ENCODE measurements at regions not wholly inside any gene's neighbourhood (a gene's known extent, or its start where the extent isn't known, plus 50 kb on each side); places are given as distances from the start of the nearest gene placed in this dataset.
A peak's percentile ranks its signal among the peaks of the same experiment; 100 is the strongest.
"Not testable (repeated sequence)": the region's sequence is repeated elsewhere in the genome, so short reads cannot be mapped to it uniquely, and the experiment has no call there.

- Histone ChIP-seq H3K4me3 (ENCODE audit: low read depth, low read length) (no peak overlapping the region), H3K9me3 (ENCODE audit: control insufficient read depth, insufficient read depth, low read length) (no peaks in the 10 kb centered on the region), H3K9ac (ENCODE audit: low read depth, low read length) (no peak overlapping the region), H3K4me1 (ENCODE audit: control insufficient read depth, insufficient read depth, low read length) (peaks cover 7% of the 10 kb centered on the region; the same call in 1 of the 2 replicates), H3K36me3 (ENCODE audit: control insufficient read depth, insufficient read depth, low read length) (no peaks in the 10 kb centered on the region), H3K27ac (ENCODE audit: low read depth, low read length) (no peak overlapping the region), H3K27me3 (ENCODE audit: control insufficient read depth, insufficient read depth, low read length) (no peaks in the 10 kb centered on the region)
Measured at GRCh38 chr2:241961454-241961853, 91.9 kb downstream of the RTP5 start.

GRCh38 chr2:241964133-241964532 lies 94.6 kb downstream of the RTP5 start:
- no peaks in the 10 kb centered on the region for H3K36me3 ChIP-seq (ENCODE audit: control insufficient read depth, insufficient read depth, low read length)
- H3K4me3 ChIP-seq (ENCODE audit: low read depth, low read length) = no peak overlapping the region
- no peaks in the 10 kb centered on the region for H3K27me3 ChIP-seq (ENCODE audit: control insufficient read depth, insufficient read depth, low read length)
- no peak overlapping the region for H3K9ac ChIP-seq (ENCODE audit: low read depth, low read length)
- no peaks in the 10 kb centered on the region for H3K9me3 ChIP-seq (ENCODE audit: control insufficient read depth, insufficient read depth, low read length)
- H3K4me1 ChIP-seq (ENCODE audit: control insufficient read depth, insufficient read depth, low read length) = peaks cover 7% of the 10 kb centered on the region; the same call in 1 of the 2 replicates
- H3K27ac ChIP-seq (ENCODE audit: low read depth, low read length) = no peak overlapping the region

DNA sequence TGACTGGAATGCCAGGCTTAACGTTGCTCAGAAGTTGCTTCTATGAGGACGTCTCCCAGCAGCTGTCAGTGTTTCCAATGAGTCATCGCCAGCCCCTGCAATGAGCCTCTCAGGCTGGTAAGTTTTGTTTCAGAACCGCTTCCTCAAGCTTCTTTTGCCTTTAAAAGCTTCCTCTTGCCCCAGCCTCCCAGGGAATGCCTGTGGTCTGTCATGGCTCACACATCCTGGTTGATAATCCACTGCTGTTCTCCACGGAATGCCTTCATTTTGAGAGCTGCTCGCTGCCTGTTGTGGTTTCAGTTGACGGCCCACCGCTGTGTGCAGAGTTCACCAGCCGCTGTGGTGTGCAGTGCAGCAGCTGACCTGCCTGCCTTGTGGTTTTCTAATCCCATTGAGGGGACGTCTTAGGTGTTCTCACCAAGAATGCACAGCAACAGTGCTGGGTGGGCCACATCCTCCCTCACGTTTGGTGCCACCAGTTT lies 96.4 kb downstream of the RTP5 start:
- H3K27me3 ChIP-seq (ENCODE audit: control insufficient read depth, insufficient read depth, low read length) = no peaks in the 10 kb centered on the region
- no peaks in the 10 kb centered on the region for H3K9me3 ChIP-seq (ENCODE audit: control insufficient read depth, insufficient read depth, low read length)
- no peak overlapping the region for H3K9ac ChIP-seq (ENCODE audit: low read depth, low read length)
- H3K4me3 ChIP-seq (ENCODE audit: low read depth, low read length) = no peak overlapping the region
- peaks cover 7% of the 10 kb centered on the region; the same call in 1 of the 2 replicates for H3K4me1 ChIP-seq (ENCODE audit: control insufficient read depth, insufficient read depth, low read length)
- H3K36me3 ChIP-seq (ENCODE audit: control insufficient read depth, insufficient read depth, low read length) = no peaks in the 10 kb centered on the region
- H3K27ac ChIP-seq (ENCODE audit: low read depth, low read length) = peak overlapping the region; percentile 30

- Histone ChIP-seq H3K36me3 (ENCODE audit: control insufficient read depth, insufficient read depth, low read length) (no peaks in the 10 kb centered on the region), H3K4me3 (ENCODE audit: low read depth, low read length) (no peak overlapping the region), H3K27me3 (ENCODE audit: control insufficient read depth, insufficient read depth, low read length) (no peaks in the 10 kb centered on the region), H3K9ac (ENCODE audit: low read depth, low read length) (no peak overlapping the region), H3K9me3 (ENCODE audit: control insufficient read depth, insufficient read depth, low read length) (no peaks in the 10 kb centered on the region), H3K27ac (ENCODE audit: low read depth, low read length) (no peak overlapping the region), H3K4me1 (ENCODE audit: control insufficient read depth, insufficient read depth, low read length) (peaks cover 7% of the 10 kb centered on the region; the same call in 1 of the 2 replicates)
Measured at GRCh38 chr2:241966647-241967466, 97.3 kb downstream of the RTP5 start.

GRCh38 chr2:241967467-241968144 lies 98.1 kb downstream of the RTP5 start:
- Histone ChIP-seq H3K36me3 (ENCODE audit: control insufficient read depth, insufficient read depth, low read length) (no peaks in the 10 kb centered on the region), H3K9me3 (ENCODE audit: control insufficient read depth, insufficient read depth, low read length) (no peaks in the 10 kb centered on the region), H3K27me3 (ENCODE audit: control insufficient read depth, insufficient read depth, low read length) (no peaks in the 10 kb centered on the region), H3K9ac (ENCODE audit: low read depth, low read length) (no peak overlapping the region), H3K4me3 (ENCODE audit: low read depth, low read length) (no peak overlapping the region), H3K27ac (ENCODE audit: low read depth, low read length) (no peak overlapping the region), H3K4me1 (ENCODE audit: control insufficient read depth, insufficient read depth, low read length) (peaks cover 7% of the 10 kb centered on the region; the same call in 1 of the 2 replicates)

- Histone ChIP-seq H3K36me3 (ENCODE audit: control insufficient read depth, insufficient read depth, low read length) (no peaks in the 10 kb centered on the region), H3K4me3 (ENCODE audit: low read depth, low read length) (no peak overlapping the region), H3K27me3 (ENCODE audit: control insufficient read depth, insufficient read depth, low read length) (no peaks in the 10 kb centered on the region), H3K27ac (ENCODE audit: low read depth, low read length) (no peak overlapping the region), H3K9me3 (ENCODE audit: control insufficient read depth, insufficient read depth, low read length) (no peaks in the 10 kb centered on the region), H3K9ac (ENCODE audit: low read depth, low read length) (no peak overlapping the region), H3K4me1 (ENCODE audit: control insufficient read depth, insufficient read depth, low read length) (peaks cover 7% of the 10 kb centered on the region; the same call in 1 of the 2 replicates)
Measured at GRCh38 chr2:241968417-241968816, 98.9 kb downstream of the RTP5 start.

DNA sequence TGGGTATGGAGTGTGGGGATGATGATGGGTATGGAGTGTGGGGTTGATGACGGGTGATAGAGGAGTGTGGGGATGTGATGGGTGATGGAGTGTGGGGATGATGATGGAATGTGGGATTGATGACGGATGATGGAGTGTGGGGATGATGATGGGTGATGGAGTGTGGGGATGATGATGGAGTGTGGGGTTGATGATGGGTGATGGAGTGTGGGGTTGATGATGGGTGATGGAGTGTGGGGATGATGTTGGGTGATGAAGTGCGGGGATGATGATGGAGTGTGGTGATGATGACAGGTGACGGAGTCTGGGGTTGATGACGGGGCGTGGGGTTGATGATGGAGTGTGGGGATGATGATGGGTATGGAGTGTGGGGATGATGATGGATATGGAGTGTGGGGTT lies 99.7 kb downstream of the RTP5 start:
- H3K4me3 ChIP-seq (ENCODE audit: low read depth, low read length); H3K27me3 ChIP-seq (ENCODE audit: control insufficient read depth, insufficient read depth, low read length); H3K9ac ChIP-seq (ENCODE audit: low read depth, low read length); H3K4me1 ChIP-seq (ENCODE audit: control insufficient read depth, insufficient read depth, low read length); H3K36me3 ChIP-seq (ENCODE audit: control insufficient read depth, insufficient read depth, low read length); H3K9me3 ChIP-seq (ENCODE audit: control insufficient read depth, insufficient read depth, low read length); H3K27ac ChIP-seq (ENCODE audit: low read depth, low read length): not testable (repeated sequence)

DNA sequence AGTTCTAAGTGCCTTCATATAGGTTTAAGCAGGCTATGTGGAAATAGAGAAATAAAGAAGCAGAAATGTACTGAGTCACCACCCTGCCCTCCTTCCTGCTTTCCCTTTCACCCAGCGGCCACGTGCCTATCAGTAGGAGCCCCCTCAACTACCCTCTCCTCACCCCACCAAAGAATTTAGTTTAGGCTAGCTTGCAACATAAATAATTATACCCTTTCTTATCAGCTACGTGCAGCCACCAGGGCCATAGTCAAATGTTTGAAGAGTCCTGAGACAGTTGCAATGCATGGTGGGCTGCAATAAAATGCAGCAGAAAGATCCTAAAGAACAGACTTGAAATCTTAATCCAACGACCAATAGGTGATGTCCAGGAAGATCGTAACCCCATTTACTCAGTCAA lies 101.2 kb downstream of the RTP5 start:
- Histone ChIP-seq H3K9ac (ENCODE audit: low read depth, low read length) (no peak overlapping the region), H3K27ac (ENCODE audit: low read depth, low read length) (no peak overlapping the region), H3K36me3 (ENCODE audit: control insufficient read depth, insufficient read depth, low read length) (no peaks in the 10 kb centered on the region), H3K4me3 (ENCODE audit: low read depth, low read length) (no peak overlapping the region), H3K4me1 (ENCODE audit: control insufficient read depth, insufficient read depth, low read length) (peaks cover 4% of the 10 kb centered on the region; the same call in 1 of the 2 replicates), H3K27me3 (ENCODE audit: control insufficient read depth, insufficient read depth, low read length) (no peaks in the 10 kb centered on the region), H3K9me3 (ENCODE audit: control insufficient read depth, insufficient read depth, low read length) (no peaks in the 10 kb centered on the region)

DNA sequence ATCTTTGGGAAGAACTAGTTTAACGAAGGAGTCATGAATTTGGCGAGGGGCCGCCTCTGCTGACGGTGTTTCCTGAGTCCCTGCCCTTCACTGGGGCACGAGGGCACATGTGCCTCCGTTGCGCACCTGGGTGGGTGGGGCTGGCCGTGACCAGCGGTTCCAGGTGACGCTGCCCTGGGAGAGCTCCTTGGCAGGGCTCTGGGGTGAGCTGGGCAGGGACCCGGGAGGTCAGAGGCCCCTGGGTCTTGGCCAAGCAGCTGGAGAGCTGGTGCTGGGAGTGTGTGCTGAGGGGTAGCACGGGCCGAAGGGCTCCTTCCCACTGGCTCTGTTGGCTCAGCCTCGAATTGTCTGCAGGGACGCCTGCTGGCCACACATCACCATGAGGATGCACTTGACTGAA lies 104.6 kb downstream of the RTP5 start:
- no peaks in the 10 kb centered on the region for H3K4me1 ChIP-seq (ENCODE audit: control insufficient read depth, insufficient read depth, low read length)
- no peaks in the 10 kb centered on the region for H3K36me3 ChIP-seq (ENCODE audit: control insufficient read depth, insufficient read depth, low read length)
- no peaks in the 10 kb centered on the region for H3K9me3 ChIP-seq (ENCODE audit: control insufficient read depth, insufficient read depth, low read length)
- no peak overlapping the region for H3K4me3 ChIP-seq (ENCODE audit: low read depth, low read length)
- H3K9ac ChIP-seq (ENCODE audit: low read depth, low read length) = no peak overlapping the region
- no peaks in the 10 kb centered on the region for H3K27me3 ChIP-seq (ENCODE audit: control insufficient read depth, insufficient read depth, low read length)
- H3K27ac ChIP-seq (ENCODE audit: low read depth, low read length) = no peak overlapping the region

- Histone ChIP-seq H3K9ac (ENCODE audit: low read depth, low read length) (no peak overlapping the region), H3K27me3 (ENCODE audit: control insufficient read depth, insufficient read depth, low read length) (no peaks in the 10 kb centered on the region), H3K27ac (ENCODE audit: low read depth, low read length) (no peak overlapping the region), H3K4me3 (ENCODE audit: low read depth, low read length) (no peak overlapping the region), H3K4me1 (ENCODE audit: control insufficient read depth, insufficient read depth, low read length) (no peaks in the 10 kb centered on the region), H3K36me3 (ENCODE audit: control insufficient read depth, insufficient read depth, low read length) (no peaks in the 10 kb centered on the region), H3K9me3 (ENCODE audit: control insufficient read depth, insufficient read depth, low read length) (no peaks in the 10 kb centered on the region)
Measured at GRCh38 chr2:241974851-241975592, 105.5 kb downstream of the RTP5 start.

All from HUES48 (cell line).